ENCODE measurements at regions not wholly inside any gene's neighbourhood (a gene's known extent, or its start where the extent isn't known, plus 50 kb on each side); places are given as distances from the start of the nearest gene placed in this dataset.

- BruUV-seq (replicated peaks), result no TSS peak
- no peak for TF ChIP-seq CTCF (IDR thresholded peaks at IDR 0.05; ENCODE audit: insufficient read depth in 1 of 2, low read depth in 1 of 2, low read length in 1 of 2, severe bottlenecking in 1 of 2, unreplicated experiment in 1 of 2)
- DNase-seq, result no peak
- Histone ChIP-seq H3K4me1 (no peaks in the 10 kb centered on the region), H3K9me3 (no peaks in the 10 kb centered on the region), H3K4me3 (ENCODE audit: low read depth, low read length) (no peak overlapping the region), H3K36me3 (ENCODE audit: control insufficient read depth, insufficient read depth, low read length) (no peaks in the 10 kb centered on the region), H3K27me3 (replicated peaks; ENCODE audit: control insufficient read depth, insufficient read depth, low read length) (no peaks in the 10 kb centered on the region)
- no peak overlapping the region for H3K27ac Mint-ChIP-seq (ENCODE audit: unreplicated experiment)
- no peaks in the 10 kb centered on the region for H3K27me3 Mint-ChIP-seq (ENCODE audit: insufficient read depth, unreplicated experiment)
- H3K36me3 Mint-ChIP-seq (ENCODE audit: insufficient read depth, unreplicated experiment), result no peaks in the 10 kb centered on the region
- H3K4me3 Mint-ChIP-seq (ENCODE audit: unreplicated experiment), result no peak overlapping the region
- CTCF ChIA-PET, result no interaction called here
- intact Hi-C loops (cut with micrococcal nuclease; ENCODE audit: unreplicated experiment), result no loop called here
- no peaks in the 10 kb centered on the region for H3K4me1 Mint-ChIP-seq (ENCODE audit: low read depth, unreplicated experiment)
- no peaks in the 10 kb centered on the region for H3K9me3 Mint-ChIP-seq (ENCODE audit: unreplicated experiment)
- POLR2A ChIA-PET, result no interaction called here
These were observed 318.4 kb upstream of the OLFM3 start for GRCh38 chr1:102315096-102315495.

GRCh38 chr1:102296116-102296515, 299.4 kb upstream of the OLFM3 start:
- H3K36me3 Mint-ChIP-seq (ENCODE audit: insufficient read depth, unreplicated experiment), result no peaks in the 10 kb centered on the region
- intact Hi-C loops (cut with micrococcal nuclease; ENCODE audit: unreplicated experiment), result no loop called here
- CTCF ChIA-PET, result no interaction called here
- no TSS peak for BruUV-seq (replicated peaks)
- H3K27me3 Mint-ChIP-seq (ENCODE audit: insufficient read depth, unreplicated experiment), result no peaks in the 10 kb centered on the region
- Histone ChIP-seq H3K36me3 (ENCODE audit: control insufficient read depth, insufficient read depth, low read length) (no peaks in the 10 kb centered on the region), H3K27me3 (replicated peaks; ENCODE audit: control insufficient read depth, insufficient read depth, low read length) (no peaks in the 10 kb centered on the region), H3K9me3 (no peaks in the 10 kb centered on the region), H3K4me3 (ENCODE audit: low read depth, low read length) (no peak overlapping the region), H3K4me1 (no peaks in the 10 kb centered on the region)
- no peak overlapping the region for H3K27ac Mint-ChIP-seq (ENCODE audit: unreplicated experiment)
- H3K4me1 Mint-ChIP-seq (ENCODE audit: low read depth, unreplicated experiment), result no peaks in the 10 kb centered on the region
- no peaks in the 10 kb centered on the region for H3K9me3 Mint-ChIP-seq (ENCODE audit: unreplicated experiment)
- no peak for TF ChIP-seq CTCF (IDR thresholded peaks at IDR 0.05; ENCODE audit: insufficient read depth in 1 of 2, low read depth in 1 of 2, low read length in 1 of 2, severe bottlenecking in 1 of 2, unreplicated experiment in 1 of 2)
- POLR2A ChIA-PET, result no interaction called here
- H3K4me3 Mint-ChIP-seq (ENCODE audit: unreplicated experiment), result no peak overlapping the region
- no peak for DNase-seq

GRCh38 chr1:102282955-102283354, 286.2 kb upstream of the OLFM3 start:
- TF ChIP-seq CTCF (IDR thresholded peaks at IDR 0.05; ENCODE audit: insufficient read depth in 1 of 2, low read depth in 1 of 2, low read length in 1 of 2, severe bottlenecking in 1 of 2, unreplicated experiment in 1 of 2), result no peak
- no TSS peak for BruUV-seq (replicated peaks)
- POLR2A ChIA-PET, result no interaction called here
- no peaks in the 10 kb centered on the region for H3K4me1 Mint-ChIP-seq (ENCODE audit: low read depth, unreplicated experiment)
- no peaks in the 10 kb centered on the region for H3K27me3 Mint-ChIP-seq (ENCODE audit: insufficient read depth, unreplicated experiment)
- Histone ChIP-seq H3K4me1 (no peaks in the 10 kb centered on the region), H3K4me3 (ENCODE audit: low read depth, low read length) (no peak overlapping the region), H3K9me3 (no peaks in the 10 kb centered on the region), H3K36me3 (ENCODE audit: control insufficient read depth, insufficient read depth, low read length) (no peaks in the 10 kb centered on the region), H3K27me3 (replicated peaks; ENCODE audit: control insufficient read depth, insufficient read depth, low read length) (no peaks in the 10 kb centered on the region)
- H3K9me3 Mint-ChIP-seq (ENCODE audit: unreplicated experiment), result peaks cover 9% of the 10 kb centered on the region
- no peak overlapping the region for H3K27ac Mint-ChIP-seq (ENCODE audit: unreplicated experiment)
- H3K36me3 Mint-ChIP-seq (ENCODE audit: insufficient read depth, unreplicated experiment), result no peaks in the 10 kb centered on the region
- no peak overlapping the region for H3K4me3 Mint-ChIP-seq (ENCODE audit: unreplicated experiment)
- no peak for DNase-seq
- CTCF ChIA-PET, result no interaction called here
- intact Hi-C loops (cut with micrococcal nuclease; ENCODE audit: unreplicated experiment), result no loop called here

All from Caco-2 (cell line).